ENCODE measurements at regions not wholly inside any gene's neighbourhood (a gene's known extent, or its start where the extent isn't known, plus 50 kb on each side); places are given as distances from the start of the nearest gene placed in this dataset.
A peak's percentile ranks its signal among the peaks of the same experiment; 100 is the strongest.

- TF ChIP-seq USF1 (IDR thresholded peaks at IDR 0.05): no peak
- no peak for TF ChIP-seq FOXM1 (IDR thresholded peaks at IDR 0.05; ENCODE audit: borderline replicate concordance, low read depth)
- no peak for TF ChIP-seq TCF12 (IDR thresholded peaks at IDR 0.05; ENCODE audit: low read depth)
- no peak for TF ChIP-seq YY1 (IDR thresholded peaks at IDR 0.05; ENCODE audit: low read depth)
- no peak for TF ChIP-seq EP300 (IDR thresholded peaks at IDR 0.05; ENCODE audit: borderline replicate concordance)
These were observed 103.7 kb upstream of the TMEM72 start for GRCh38 chr10:44807451-44807850.

- TF ChIP-seq YY1 (IDR thresholded peaks at IDR 0.05; ENCODE audit: low read depth): no peak
- TF ChIP-seq RAD21 (IDR thresholded peaks at IDR 0.05; ENCODE audit: low read depth): peak; percentile 40
These were observed 101.5 kb upstream of the TMEM72 start for GRCh38 chr10:44809647-44810046.

- TF ChIP-seq NFIC (IDR thresholded peaks at IDR 0.05): no peak
- TF ChIP-seq TCF12 (IDR thresholded peaks at IDR 0.05; ENCODE audit: low read depth): no peak
- TF ChIP-seq REST (IDR thresholded peaks at IDR 0.05; ENCODE audit: low read depth): no peak
- TF ChIP-seq ZBTB7A (IDR thresholded peaks at IDR 0.05; ENCODE audit: low read depth): no peak
These were observed 100.1 kb upstream of the TMEM72 start for GRCh38 chr10:44811072-44811471.

DNA sequence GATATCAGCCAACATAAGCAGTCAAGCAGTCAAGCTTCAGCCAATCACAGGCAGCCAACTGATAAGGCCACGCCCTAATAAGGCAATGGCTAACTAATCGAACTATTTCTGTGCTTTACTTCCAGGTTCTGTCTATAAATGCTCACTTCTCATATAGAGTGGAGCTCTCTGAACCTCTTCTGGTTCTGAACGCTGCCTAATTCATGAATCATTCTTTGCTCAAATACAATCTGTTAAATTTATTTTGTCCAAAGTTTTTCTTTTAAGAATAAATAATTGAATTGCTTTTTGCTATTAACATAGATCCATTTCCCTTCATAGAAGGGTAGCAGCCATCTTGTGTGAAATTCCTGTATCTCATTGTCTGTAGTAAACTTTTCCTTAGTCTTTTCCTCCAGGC lies 97.9 kb upstream of the TMEM72 start:
- TF ChIP-seq, protein P1, sequence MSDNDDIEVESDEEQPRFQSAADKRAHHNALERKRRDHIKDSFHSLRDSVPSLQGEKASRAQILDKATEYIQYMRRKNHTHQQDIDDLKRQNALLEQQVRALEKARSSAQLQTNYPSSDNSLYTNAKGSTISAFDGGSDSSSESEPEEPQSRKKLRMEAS (IDR thresholded peaks at IDR 0.05): no peak
- TF ChIP-seq EGR1 (IDR thresholded peaks at IDR 0.05): no peak
- TF ChIP-seq REST (IDR thresholded peaks at IDR 0.05; ENCODE audit: low read depth): no peak
- TF ChIP-seq ZBTB7A (IDR thresholded peaks at IDR 0.05; ENCODE audit: low read depth): no peak

GRCh38 chr10:44814929-44815328 lies 96.2 kb upstream of the TMEM72 start:
- no peak for TF ChIP-seq USF1 (IDR thresholded peaks at IDR 0.05)

GRCh38 chr10:44818041-44818649 lies 93.0 kb upstream of the TMEM72 start:
- TF ChIP-seq RAD21 (IDR thresholded peaks at IDR 0.05; ENCODE audit: low read depth) (no peak), TEAD4 (IDR thresholded peaks at IDR 0.05) (no peak), NFIC (IDR thresholded peaks at IDR 0.05) (no peak), YY1 (IDR thresholded peaks at IDR 0.05; ENCODE audit: low read depth) (no peak), TAF1 (IDR thresholded peaks at IDR 0.05; ENCODE audit: low read depth) (no peak), USF1 (IDR thresholded peaks at IDR 0.05) (no peak), FOXM1 (IDR thresholded peaks at IDR 0.05; ENCODE audit: borderline replicate concordance, low read depth) (no peak), CREB1 (IDR thresholded peaks at IDR 0.05; ENCODE audit: low read depth) (no peak), EGR1 (IDR thresholded peaks at IDR 0.05) (no peak), REST (IDR thresholded peaks at IDR 0.05; ENCODE audit: low read depth) (no peak), CEBPB (IDR thresholded peaks at IDR 0.05) (no peak), EP300 (IDR thresholded peaks at IDR 0.05; ENCODE audit: borderline replicate concordance) (no peak), TCF12 (IDR thresholded peaks at IDR 0.05; ENCODE audit: low read depth) (no peak), ZBTB7A (IDR thresholded peaks at IDR 0.05; ENCODE audit: low read depth) (no peak)
- TF ChIP-seq, protein P1 (IDR thresholded peaks at IDR 0.05): no peak
